HCT116 (cell line): ENCODE measurements at regions not wholly inside any gene's neighbourhood (a gene's known extent, or its start where the extent isn't known, plus 50 kb on each side); places are given as distances from the start of the nearest gene placed in this dataset.

Experiments
- ELF1 ChIP-seq: IDR thresholded peaks from 2 replicates; pipeline ENCODE4 v1.6.1; 2012; ENCODE audit warnings: low read depth, borderline replicate concordance
- EZH2 ChIP-seq: fragments of 200-600 bp; sonication (generic); IDR thresholded peaks from 2 replicates; pipeline ENCODE4 v1.6.1; 2017; ENCODE audit warnings: antibody characterized with exemption, mixed run types
- FOSL1 ChIP-seq: IDR thresholded peaks from 2 replicates; pipeline ENCODE4 v1.6.1; 2012; ENCODE audit warnings: low read depth
- POLR2A ChIP-seq: IDR thresholded peaks from 2 replicates; pipeline ENCODE4 v1.7.0; 2011; ENCODE audit warnings: borderline replicate concordance; ENCODE audit not compliant: insufficient read depth, insufficient read length; ENCODE audit errors: extremely low read depth
- POLR2AphosphoS5 ChIP-seq: IDR thresholded peaks from 2 replicates; pipeline ENCODE4 v1.6.1; 2011; ENCODE audit warnings: mild to moderate bottlenecking, low read depth, low read length, moderate library complexity
- SIN3A ChIP-seq: IDR thresholded peaks from 2 replicates; pipeline ENCODE4 v1.6.1; 2012; ENCODE audit warnings: low read depth
- YY1 ChIP-seq: IDR thresholded peaks from 2 replicates; pipeline ENCODE4 v1.6.1; 2011; ENCODE audit warnings: low read length, low read depth, moderate library complexity, mild to moderate bottlenecking; ENCODE audit not compliant: insufficient replicate concordance; ENCODE audit errors: extremely low read depth
- TF ChIP-seq, protein P1 (sequence below), 3 experiments: fragments of 200-600 bp in 1 of 3; sonication (generic) in 1 of 3; IDR thresholded peaks in 2 of 3; conservative IDR thresholded peaks in 1 of 3; 2 replicates each; pipeline ENCODE4 v1.5.1; 2012 to 2017; ENCODE audit warnings: low read depth in 2 of 3, low read length in 2 of 3, antibody characterized with exemption in 1 of 3, borderline replicate concordance in 1 of 3, control low read depth in 1 of 3, mild to moderate bottlenecking in 1 of 3, mixed read lengths in 1 of 3, mixed run types in 1 of 3, moderate library complexity in 1 of 3; ENCODE audit not compliant: insufficient read depth in 1 of 3
- TF ChIP-seq, protein P2 (sequence below): IDR thresholded peaks from 2 replicates; pipeline ENCODE4 v1.6.1; 2012
- TF ChIP-seq, protein P3 (sequence below): IDR thresholded peaks from 2 replicates; pipeline ENCODE4 v1.6.1; 2012; ENCODE audit warnings: low read depth

DNA sequence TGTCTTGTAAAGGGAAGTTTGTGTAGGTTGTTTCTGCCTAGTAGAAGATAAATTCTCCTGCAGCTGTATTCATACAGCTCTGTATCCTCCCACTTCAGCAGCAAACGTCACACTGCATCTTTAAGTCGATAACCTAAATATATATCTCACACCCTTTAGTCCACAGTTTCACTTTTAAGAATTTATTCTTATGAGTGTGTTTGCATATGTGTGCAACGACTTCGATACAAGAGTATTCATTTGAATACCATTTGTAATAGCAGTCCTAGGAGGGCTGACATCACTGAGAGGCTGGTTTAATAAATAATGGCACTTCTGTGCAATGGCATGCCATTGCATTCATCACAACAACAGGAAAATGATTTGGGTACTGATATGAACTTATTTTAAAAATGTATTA lies 63.8 kb upstream of the MSH6 start:
- TF ChIP-seq YY1 (no peak), POLR2A (no peak), EZH2 (no peak), ELF1 (no peak), SIN3A (no peak), POLR2AphosphoS5 (no peak), FOSL1 (no peak)
- TF ChIP-seq, protein P1, sequence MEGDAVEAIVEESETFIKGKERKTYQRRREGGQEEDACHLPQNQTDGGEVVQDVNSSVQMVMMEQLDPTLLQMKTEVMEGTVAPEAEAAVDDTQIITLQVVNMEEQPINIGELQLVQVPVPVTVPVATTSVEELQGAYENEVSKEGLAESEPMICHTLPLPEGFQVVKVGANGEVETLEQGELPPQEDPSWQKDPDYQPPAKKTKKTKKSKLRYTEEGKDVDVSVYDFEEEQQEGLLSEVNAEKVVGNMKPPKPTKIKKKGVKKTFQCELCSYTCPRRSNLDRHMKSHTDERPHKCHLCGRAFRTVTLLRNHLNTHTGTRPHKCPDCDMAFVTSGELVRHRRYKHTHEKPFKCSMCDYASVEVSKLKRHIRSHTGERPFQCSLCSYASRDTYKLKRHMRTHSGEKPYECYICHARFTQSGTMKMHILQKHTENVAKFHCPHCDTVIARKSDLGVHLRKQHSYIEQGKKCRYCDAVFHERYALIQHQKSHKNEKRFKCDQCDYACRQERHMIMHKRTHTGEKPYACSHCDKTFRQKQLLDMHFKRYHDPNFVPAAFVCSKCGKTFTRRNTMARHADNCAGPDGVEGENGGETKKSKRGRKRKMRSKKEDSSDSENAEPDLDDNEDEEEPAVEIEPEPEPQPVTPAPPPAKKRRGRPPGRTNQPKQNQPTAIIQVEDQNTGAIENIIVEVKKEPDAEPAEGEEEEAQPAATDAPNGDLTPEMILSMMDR (IDR thresholded peaks at IDR 0.05 in 2 of 3, conservative IDR thresholded peaks at IDR 0.05 in 1 of 3; ENCODE audit: borderline replicate concordance in 1 of 3, insufficient read depth in 1 of 3, low read depth in 2 of 3, low read length in 2 of 3) = no peak
- TF ChIP-seq, protein P2, sequence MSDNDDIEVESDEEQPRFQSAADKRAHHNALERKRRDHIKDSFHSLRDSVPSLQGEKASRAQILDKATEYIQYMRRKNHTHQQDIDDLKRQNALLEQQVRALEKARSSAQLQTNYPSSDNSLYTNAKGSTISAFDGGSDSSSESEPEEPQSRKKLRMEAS = no peak
- TF ChIP-seq, protein P3, sequence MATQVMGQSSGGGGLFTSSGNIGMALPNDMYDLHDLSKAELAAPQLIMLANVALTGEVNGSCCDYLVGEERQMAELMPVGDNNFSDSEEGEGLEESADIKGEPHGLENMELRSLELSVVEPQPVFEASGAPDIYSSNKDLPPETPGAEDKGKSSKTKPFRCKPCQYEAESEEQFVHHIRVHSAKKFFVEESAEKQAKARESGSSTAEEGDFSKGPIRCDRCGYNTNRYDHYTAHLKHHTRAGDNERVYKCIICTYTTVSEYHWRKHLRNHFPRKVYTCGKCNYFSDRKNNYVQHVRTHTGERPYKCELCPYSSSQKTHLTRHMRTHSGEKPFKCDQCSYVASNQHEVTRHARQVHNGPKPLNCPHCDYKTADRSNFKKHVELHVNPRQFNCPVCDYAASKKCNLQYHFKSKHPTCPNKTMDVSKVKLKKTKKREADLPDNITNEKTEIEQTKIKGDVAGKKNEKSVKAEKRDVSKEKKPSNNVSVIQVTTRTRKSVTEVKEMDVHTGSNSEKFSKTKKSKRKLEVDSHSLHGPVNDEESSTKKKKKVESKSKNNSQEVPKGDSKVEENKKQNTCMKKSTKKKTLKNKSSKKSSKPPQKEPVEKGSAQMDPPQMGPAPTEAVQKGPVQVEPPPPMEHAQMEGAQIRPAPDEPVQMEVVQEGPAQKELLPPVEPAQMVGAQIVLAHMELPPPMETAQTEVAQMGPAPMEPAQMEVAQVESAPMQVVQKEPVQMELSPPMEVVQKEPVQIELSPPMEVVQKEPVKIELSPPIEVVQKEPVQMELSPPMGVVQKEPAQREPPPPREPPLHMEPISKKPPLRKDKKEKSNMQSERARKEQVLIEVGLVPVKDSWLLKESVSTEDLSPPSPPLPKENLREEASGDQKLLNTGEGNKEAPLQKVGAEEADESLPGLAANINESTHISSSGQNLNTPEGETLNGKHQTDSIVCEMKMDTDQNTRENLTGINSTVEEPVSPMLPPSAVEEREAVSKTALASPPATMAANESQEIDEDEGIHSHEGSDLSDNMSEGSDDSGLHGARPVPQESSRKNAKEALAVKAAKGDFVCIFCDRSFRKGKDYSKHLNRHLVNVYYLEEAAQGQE = no peak
